Endothelial cell of umbilical vein (primary cell): ENCODE measurements at regions not wholly inside any gene's neighbourhood (a gene's known extent, or its start where the extent isn't known, plus 50 kb on each side); places are given as distances from the start of the nearest gene placed in this dataset.

Experiments used
- BruUV-seq: library from RNA; stranded (reverse); fragments of 400-500 nt; replicated peaks from 2 replicates; lab custom pipeline; 2021; lab: Mats Ljungman, UMichigan
- CTCF ChIA-PET: fragments of 300-600, 350-600 bp; sonication (Branson Sonifier 250); formaldehyde crosslinking; loops from one replicate; lab custom pipeline; 2021; ENCODE audit warnings: antibody characterized with exemption, inconsistent platforms; lab: Charles Lee
- POLR2A ChIA-PET: fragments of 300-600, 350-600 bp; sonication (Branson Sonifier 250); formaldehyde crosslinking; loops from one replicate; lab custom pipeline; 2021; ENCODE audit warnings: antibody characterized with exemption, inconsistent platforms; lab: Charles Lee
- DNase-seq: peaks from one replicate; pipeline ENCODE4 v3.0.0-alpha.2; 2011; ENCODE audit warnings: low read depth, low spot score
- FAIRE-seq: peaks from 2 replicates; lab custom pipeline; 2011; peaks lifted over from hg19 to GRCh38; lab: Jason Lieb, UNC
- H2AFZ ChIP-seq: 2 replicates; pipeline ENCODE4 v1.6.0; 2012; ENCODE audit warnings: low read depth, low read length, control low read depth, inconsistent platforms
- H3K27ac ChIP-seq: 2 replicates; pipeline ENCODE4 v1.5.1; 2011; ENCODE audit warnings: low read depth, mild to moderate bottlenecking, control low read depth, low read length, moderate library complexity; ENCODE audit not compliant: insufficient read depth
- H3K27me3 ChIP-seq, 2 experiments: 2 replicates each; pipeline versions ENCODE4 v1.6.0 to v1.6.1; 2011; ENCODE audit warnings: low read length in 2 of 2, mixed read lengths in 1 of 2; ENCODE audit not compliant: control insufficient read depth in 2 of 2, insufficient read depth in 2 of 2
- H3K36me3 ChIP-seq, 2 experiments: 2 replicates in 1 of 2; 3 replicates in 1 of 2; pipeline ENCODE4 v1.5.1; 2011; ENCODE audit warnings: low read length in 2 of 2, mild to moderate bottlenecking in 1 of 2, moderate library complexity in 1 of 2; ENCODE audit not compliant: control insufficient read depth in 2 of 2, insufficient read depth in 2 of 2; ENCODE audit errors: extremely low read depth in 1 of 2
- H3K4me1 ChIP-seq: 3 replicates; pipeline ENCODE4 v1.5.1; 2011; ENCODE audit warnings: mild to moderate bottlenecking, low read length; ENCODE audit not compliant: control insufficient read depth, insufficient read depth; ENCODE audit errors: extremely low read depth
- H3K4me2 ChIP-seq: 2 replicates; pipeline ENCODE4 v1.6.1; 2011; ENCODE audit warnings: low read length, control low read depth, mixed read lengths; ENCODE audit not compliant: insufficient read depth
- H3K4me3 ChIP-seq, 3 experiments: fragments of 200-600 bp in 1 of 3; sonication (generic), shearing (Covaris generic) in 1 of 3; replicated peaks in 1 of 3; 2 replicates each; pipeline ENCODE4 v1.5.1; 2011 to 2016; ENCODE audit warnings: control low read depth in 3 of 3, low read length in 3 of 3, mild to moderate bottlenecking in 2 of 3, inconsistent platforms in 1 of 3, low read depth in 1 of 3, moderate library complexity in 1 of 3; ENCODE audit not compliant: insufficient read depth in 1 of 3
- H3K79me2 ChIP-seq: 2 replicates; pipeline ENCODE4 v1.6.0; 2012; ENCODE audit warnings: low read length, inconsistent platforms; ENCODE audit not compliant: control insufficient read depth, insufficient read depth
- H3K9ac ChIP-seq: replicated peaks from 2 replicates; pipeline ENCODE3; 2011; ENCODE audit warnings: low read length, control low read depth; ENCODE audit not compliant: insufficient read depth; ENCODE audit errors: extremely low read depth
- H3K9me1 ChIP-seq: replicated peaks from 3 replicates; pipeline ENCODE4 v1.6.0; 2011; ENCODE audit warnings: mild to moderate bottlenecking, low read length; ENCODE audit not compliant: control insufficient read depth, insufficient read depth; ENCODE audit errors: extremely low read depth
- H3K9me3 ChIP-seq: replicated peaks from 2 replicates; pipeline ENCODE4 v1.5.1; 2012; ENCODE audit warnings: low read length, inconsistent platforms; ENCODE audit not compliant: control insufficient read depth, insufficient read depth
- H4K20me1 ChIP-seq: replicated peaks from 2 replicates; pipeline ENCODE3; 2011; ENCODE audit warnings: mild to moderate bottlenecking, low read length; ENCODE audit not compliant: control insufficient read depth, insufficient read depth; ENCODE audit errors: extremely low read depth
- EZH2 ChIP-seq: IDR thresholded peaks from 2 replicates; pipeline ENCODE4 v1.6.1; 2012; ENCODE audit warnings: borderline replicate concordance, low read depth, mild to moderate bottlenecking, moderate library complexity, low read length, inconsistent platforms; ENCODE audit not compliant: severe bottlenecking
- FOS ChIP-seq: IDR thresholded peaks from 2 replicates; pipeline ENCODE4 v1.6.1; 2011; ENCODE audit warnings: mild to moderate bottlenecking, low read length, moderate library complexity, borderline replicate concordance; ENCODE audit not compliant: insufficient read depth
- GATA2 ChIP-seq: IDR thresholded peaks from 2 replicates; pipeline ENCODE4 v1.7.0; 2011; ENCODE audit warnings: low read depth, mild to moderate bottlenecking, moderate library complexity, mixed read lengths, low read length; ENCODE audit not compliant: insufficient read length, insufficient read depth
- JUN ChIP-seq: IDR thresholded peaks from 2 replicates; pipeline ENCODE4 v1.6.1; 2011; ENCODE audit warnings: borderline replicate concordance, low read depth; ENCODE audit not compliant: insufficient read length, insufficient read depth
- MYC ChIP-seq: IDR thresholded peaks from one replicate; pipeline ENCODE4 v1.6.1; 2011; ENCODE audit warnings: mild to moderate bottlenecking, low read depth, low read length
- POLR2A ChIP-seq: IDR thresholded peaks from 2 replicates; pipeline ENCODE4 v1.6.1; 2012; ENCODE audit warnings: low read depth, mild to moderate bottlenecking, control low read depth, low read length
- POLR2AphosphoS5 ChIP-seq: IDR thresholded peaks from 2 replicates; pipeline ENCODE4 v1.6.1; 2012; ENCODE audit warnings: low read depth, mild to moderate bottlenecking, control low read depth, low read length, moderate library complexity; ENCODE audit not compliant: insufficient read depth
- dilution Hi-C: fragments of 300-500 bp; cut with MboI; formaldehyde crosslinking; loops from one replicate; pipeline ENCODE4 v1.15.0; 2019; ENCODE audit warnings: low sequenced_read_pairs; ENCODE audit not compliant: extremely low pct_ligation_motif_present
- intact Hi-C: fragments of 100-400 bp; cut with micrococcal nuclease; formaldehyde crosslinking; loops from one replicate; pipeline ENCODE4 v1.10.0; 2022
- TF ChIP-seq, protein P1 (sequence below), 2 donors: IDR thresholded peaks; 1 replicate in 1 of 2; 2 replicates in 1 of 2; pipeline ENCODE4 v1.5.1; 2011; ENCODE audit warnings: low read length in 2 of 2, mild to moderate bottlenecking in 2 of 2, moderate library complexity in 2 of 2, control low read depth in 1 of 2, inconsistent platforms in 1 of 2, low read depth in 1 of 2; ENCODE audit not compliant: insufficient read depth in 1 of 2; ENCODE audit errors: extremely low read depth in 1 of 2
- TF ChIP-seq, protein P2 (sequence below): IDR thresholded peaks from 2 replicates; pipeline ENCODE4 v1.6.1; 2011; ENCODE audit not compliant: insufficient read depth, insufficient read length

DNA sequence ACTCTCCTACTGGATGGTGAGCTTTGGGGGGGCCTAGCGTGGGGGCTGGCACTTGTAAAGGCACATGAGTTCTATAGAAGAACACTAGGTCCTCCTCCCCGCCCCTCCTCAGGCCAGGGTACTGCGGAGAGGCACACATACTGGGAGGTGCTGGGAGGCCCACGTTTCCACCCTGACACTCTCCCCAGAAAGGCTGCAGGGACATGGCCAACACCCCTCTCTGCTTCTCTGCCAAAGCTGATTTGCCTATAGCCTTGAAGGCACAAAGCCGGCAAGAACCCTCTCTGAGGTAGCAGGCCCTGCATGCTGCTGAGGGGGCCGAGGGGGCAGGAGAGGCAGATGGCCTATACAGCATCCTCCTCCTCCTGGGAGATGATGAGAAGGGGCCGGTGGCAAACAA is 112.8 kb downstream of the BUD13 start:
- no TSS peak for BruUV-seq
- TF ChIP-seq MYC (no peak), POLR2A (no peak), POLR2AphosphoS5 (no peak), JUN (no peak), FOS (no peak), EZH2 (no peak), GATA2 (no peak)
- TF ChIP-seq, protein P1, sequence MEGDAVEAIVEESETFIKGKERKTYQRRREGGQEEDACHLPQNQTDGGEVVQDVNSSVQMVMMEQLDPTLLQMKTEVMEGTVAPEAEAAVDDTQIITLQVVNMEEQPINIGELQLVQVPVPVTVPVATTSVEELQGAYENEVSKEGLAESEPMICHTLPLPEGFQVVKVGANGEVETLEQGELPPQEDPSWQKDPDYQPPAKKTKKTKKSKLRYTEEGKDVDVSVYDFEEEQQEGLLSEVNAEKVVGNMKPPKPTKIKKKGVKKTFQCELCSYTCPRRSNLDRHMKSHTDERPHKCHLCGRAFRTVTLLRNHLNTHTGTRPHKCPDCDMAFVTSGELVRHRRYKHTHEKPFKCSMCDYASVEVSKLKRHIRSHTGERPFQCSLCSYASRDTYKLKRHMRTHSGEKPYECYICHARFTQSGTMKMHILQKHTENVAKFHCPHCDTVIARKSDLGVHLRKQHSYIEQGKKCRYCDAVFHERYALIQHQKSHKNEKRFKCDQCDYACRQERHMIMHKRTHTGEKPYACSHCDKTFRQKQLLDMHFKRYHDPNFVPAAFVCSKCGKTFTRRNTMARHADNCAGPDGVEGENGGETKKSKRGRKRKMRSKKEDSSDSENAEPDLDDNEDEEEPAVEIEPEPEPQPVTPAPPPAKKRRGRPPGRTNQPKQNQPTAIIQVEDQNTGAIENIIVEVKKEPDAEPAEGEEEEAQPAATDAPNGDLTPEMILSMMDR (IDR thresholded peaks at IDR 0.05; ENCODE audit: extremely low read depth in 1 of 2, insufficient read depth in 1 of 2, low read depth in 1 of 2, low read length in 2 of 2) = no peak
- TF ChIP-seq, protein P2, sequence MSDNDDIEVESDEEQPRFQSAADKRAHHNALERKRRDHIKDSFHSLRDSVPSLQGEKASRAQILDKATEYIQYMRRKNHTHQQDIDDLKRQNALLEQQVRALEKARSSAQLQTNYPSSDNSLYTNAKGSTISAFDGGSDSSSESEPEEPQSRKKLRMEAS = no peak

More for the DNA sequence above, 112.8 kb downstream of the BUD13 start:
- H3K27me3 ChIP-seq = peaks cover 1 to 3% of the 10 kb centered on the region in 2 experiments
- no peaks in the 10 kb centered on the region for H3K4me1 ChIP-seq
- dilution Hi-C loops (no loop called here), intact Hi-C loops (no loop called here)
- no peak overlapping the region for H3K9ac ChIP-seq
- no peaks in the 10 kb centered on the region for H3K9me3 ChIP-seq
- H3K9me1 ChIP-seq = no peaks in the 10 kb centered on the region
- H2AFZ ChIP-seq = no peak overlapping the region
- no peaks in the 10 kb centered on the region for H3K36me3 ChIP-seq
- H3K4me3 ChIP-seq = no peak overlapping the region
- no peaks in the 10 kb centered on the region for H4K20me1 ChIP-seq
- H3K4me2 ChIP-seq = no peak overlapping the region
- no peak for FAIRE-seq
- no peaks in the 10 kb centered on the region for H3K79me2 ChIP-seq
- no peak overlapping the region for H3K27ac ChIP-seq
- CTCF ChIA-PET = no interaction called here
- DNase-seq = no peak
- POLR2A ChIA-PET = no interaction called here
